Left kidney (tissue), 1 donor: ENCODE measurements at regions not wholly inside any gene's neighbourhood (a gene's known extent, or its start where the extent isn't known, plus 50 kb on each side); places are given as distances from the start of the nearest gene placed in this dataset.

Experiments
- DNase-seq: peaks from one replicate; pipeline ENCODE4 v3.0.0-alpha.2; 2013

DNA sequence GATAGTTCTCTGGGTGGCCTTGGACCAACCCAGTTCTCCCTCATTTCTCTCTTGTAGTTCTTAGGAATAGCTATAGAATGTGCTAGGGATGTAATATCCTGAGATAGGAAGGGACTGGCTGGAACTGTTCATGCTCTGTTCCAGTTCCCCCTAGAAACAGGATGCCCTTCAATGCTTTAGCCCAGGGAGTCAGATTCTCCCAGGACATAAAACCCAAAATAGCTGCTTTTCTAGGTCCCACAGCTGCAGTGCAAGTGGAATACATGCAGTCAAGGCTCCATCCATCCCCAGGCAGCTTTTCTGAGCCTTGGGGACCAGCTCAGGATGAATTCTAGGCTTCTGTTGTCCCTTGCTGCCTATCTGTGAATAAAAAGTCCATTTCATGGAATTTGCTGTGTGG lies 257.3 kb upstream of the CTAGE1 start:
- DNase-seq = no peak

DNA sequence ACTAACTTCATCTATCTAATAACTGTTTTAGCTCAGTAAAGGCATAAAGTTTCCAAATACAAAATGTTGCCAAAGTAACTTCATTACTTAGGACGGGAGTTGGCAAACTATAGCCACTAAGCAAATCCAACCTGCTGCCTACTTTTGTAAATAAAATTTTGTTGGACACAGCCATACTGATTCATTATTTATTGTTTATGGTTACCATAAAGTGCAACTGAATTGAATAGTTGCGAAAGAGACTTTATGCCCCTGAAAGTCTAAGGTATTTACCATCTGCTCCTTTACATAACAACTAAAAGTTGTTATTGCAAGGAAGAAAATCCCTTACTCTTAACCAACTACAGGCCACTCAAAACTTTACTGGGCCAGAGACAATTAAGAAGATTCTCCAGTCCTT lies 256.7 kb upstream of the RBBP8 start:
- DNase-seq = no peak

DNA sequence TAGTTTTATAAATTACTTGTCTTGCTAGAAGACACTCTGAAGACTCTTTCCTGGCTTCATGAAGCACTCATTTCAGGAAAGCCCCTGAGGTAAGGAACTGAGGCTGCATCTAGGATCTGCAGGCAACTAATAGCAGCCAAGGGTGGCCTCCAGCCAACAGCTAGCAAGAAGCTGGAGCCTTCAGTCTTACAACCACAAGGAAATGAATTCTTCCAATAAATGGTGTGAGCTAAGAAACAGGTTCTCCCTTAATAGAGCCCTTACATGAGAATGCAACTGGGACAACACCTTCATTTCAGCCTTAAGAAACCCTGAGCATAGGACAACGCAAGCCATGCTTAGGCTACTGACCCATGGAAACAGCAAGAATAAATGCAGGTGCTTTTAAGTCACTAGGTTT lies 254.6 kb upstream of the RBBP8 start:
- no peak for DNase-seq

GRCh38 chr18:22680944-22681343 lies 252.2 kb upstream of the RBBP8 start:
- DNase-seq = no peak

DNA sequence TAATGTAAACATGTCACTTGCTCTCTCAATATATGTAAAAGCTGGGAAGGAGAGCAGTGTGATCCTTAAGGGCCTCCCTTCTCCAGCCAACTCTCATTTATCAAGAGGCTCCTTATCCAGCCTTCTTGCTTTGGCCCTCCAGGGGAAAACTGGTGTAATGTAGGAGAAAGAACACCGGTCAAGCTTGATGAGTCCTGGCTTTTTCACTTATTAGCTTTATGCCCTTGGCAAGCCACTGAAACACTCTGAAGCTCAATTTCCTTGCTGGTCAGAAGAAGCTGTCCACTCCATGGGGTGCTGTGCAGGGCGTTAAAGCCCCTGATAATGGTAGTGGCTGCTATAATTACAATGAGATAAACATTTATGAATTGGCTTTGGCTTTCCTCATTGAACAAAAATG lies 251.2 kb upstream of the RBBP8 start:
- no peak for DNase-seq

DNA sequence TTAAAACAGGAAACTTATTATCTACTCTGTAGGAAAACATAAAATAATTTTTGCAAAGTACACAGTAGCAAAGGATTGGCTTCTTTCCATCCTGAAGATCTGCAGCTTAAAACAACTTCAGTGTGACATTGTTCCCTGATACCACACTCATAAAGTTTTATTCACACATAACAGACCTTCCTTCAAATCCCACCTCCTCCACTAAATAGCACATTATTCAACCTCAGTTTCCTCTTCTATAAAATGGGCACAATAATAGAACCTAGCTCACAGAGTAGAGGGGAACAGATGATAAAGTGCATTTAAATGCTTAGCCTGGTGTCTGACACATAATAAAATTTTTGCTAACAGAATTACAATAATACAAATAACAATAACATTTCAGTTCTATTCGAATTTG lies 250.4 kb upstream of the RBBP8 start:
- no peak for DNase-seq

GRCh38 chr18:22683196-22683676 lies 249.9 kb upstream of the RBBP8 start:
- peak; percentile 80 for DNase-seq

DNA sequence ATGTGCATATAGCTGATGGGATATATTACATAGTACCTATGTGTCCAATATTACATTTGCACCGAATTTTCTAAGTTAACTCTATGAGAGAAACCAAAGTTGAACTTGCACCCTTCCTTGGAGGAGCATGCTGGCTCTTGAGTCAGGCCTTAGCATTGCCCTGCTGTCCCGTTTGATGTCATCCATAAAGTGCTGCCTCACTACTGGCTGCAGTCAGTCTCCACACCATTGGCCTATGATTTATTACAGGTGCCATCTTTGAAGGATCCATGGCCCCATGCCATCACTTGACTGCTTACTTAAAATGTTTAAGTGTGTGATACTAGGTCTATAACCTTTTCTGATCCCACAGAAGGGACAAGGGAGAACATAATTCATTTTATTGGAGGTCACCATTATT lies 249.3 kb upstream of the RBBP8 start:
- DNase-seq = no peak

GRCh38 chr18:22684268-22684667 lies 248.9 kb upstream of the RBBP8 start:
- no peak for DNase-seq

GRCh38 chr18:22685788-22686187 lies 247.3 kb upstream of the RBBP8 start:
- DNase-seq = no peak

GRCh38 chr18:22687892-22688680 lies 245.0 kb upstream of the RBBP8 start:
- no peak for DNase-seq

DNA sequence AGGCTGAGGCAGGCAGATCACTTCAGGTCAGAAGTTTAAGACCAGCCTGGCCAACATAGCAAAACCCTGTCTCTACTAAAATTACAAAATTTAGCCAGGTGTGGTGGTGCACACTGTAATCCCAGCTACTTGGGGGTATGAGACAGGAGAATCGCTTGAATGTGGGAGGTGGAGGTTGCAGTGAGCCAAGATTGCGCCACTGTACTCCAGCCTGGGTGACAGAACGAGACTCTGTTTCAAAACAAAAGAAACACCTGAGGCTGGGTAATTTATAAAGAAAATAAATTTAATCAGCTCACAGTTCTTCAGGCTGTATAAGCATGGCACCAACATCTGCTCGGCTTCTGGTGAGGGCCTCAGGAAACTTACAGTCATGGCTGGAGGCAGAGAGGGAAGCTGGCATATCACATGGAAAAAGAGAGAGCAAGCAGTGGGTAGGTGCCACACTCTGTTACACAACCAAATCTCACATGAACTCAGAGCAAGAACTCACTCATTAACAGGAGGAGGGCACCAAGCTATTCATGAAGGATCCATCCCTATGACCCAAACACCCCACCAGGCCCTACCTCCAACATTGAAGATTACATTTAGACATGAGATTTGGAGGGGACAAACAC lies 244.1 kb upstream of the RBBP8 start:
- DNase-seq = no peak

- no peak for DNase-seq
Measured at GRCh38 chr18:22689712-22690111, 243.4 kb upstream of the RBBP8 start.

DNA sequence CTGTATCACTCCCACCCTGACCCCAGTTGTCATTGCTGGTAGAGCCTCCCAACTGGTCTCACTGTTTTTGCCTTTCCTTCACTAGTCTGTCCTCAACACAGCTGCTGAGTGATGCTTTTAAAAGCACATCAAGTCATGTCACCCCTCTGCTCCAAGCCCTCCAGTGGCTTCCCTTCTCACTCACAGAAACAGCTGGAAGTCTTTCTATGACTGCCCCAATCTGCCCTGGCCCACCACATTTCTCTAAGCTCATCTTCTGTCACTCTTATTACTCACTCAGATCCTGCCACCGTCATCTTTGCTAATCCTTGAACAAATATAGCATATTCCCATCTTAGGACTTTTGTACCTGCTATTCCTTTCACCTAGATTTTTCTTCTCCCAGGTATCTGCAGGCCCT lies 242.6 kb upstream of the RBBP8 start:
- DNase-seq = no peak

DNA sequence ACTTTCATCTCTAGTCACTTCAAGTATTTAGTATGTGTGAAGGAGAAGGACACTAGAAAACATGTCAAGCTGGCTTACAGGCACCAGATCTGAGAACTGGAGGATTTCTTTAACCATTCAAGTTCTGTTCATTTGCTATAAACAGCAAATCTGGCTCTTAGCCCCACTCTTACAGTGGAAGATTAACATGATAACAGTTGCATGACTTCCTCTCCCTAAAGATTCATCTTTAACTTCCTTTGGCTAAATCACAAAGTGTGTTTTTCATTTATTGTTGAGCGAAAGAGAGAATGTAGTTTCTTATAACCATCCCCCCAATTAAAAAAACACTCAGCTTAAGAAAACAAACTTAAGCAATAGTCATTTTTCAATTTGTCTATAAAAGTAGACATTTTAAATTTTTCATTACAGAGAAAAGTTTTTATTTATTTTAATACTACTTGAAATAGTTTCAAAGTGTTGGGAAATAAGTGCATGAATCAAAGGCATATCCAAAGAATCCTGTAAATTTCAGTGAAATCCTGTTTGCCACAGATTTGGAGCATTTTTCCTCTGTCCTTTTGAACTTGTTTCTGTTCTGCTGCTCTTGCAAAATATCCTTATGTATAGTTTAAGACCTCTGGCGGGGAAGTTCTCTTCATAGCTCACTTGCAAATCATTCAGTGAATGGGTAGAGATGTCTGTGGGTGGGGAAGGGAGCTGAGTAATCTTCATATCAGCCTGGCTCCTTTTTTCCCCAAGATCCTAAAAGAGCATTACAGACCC lies 241.0 kb upstream of the RBBP8 start:
- no peak for DNase-seq

DNA sequence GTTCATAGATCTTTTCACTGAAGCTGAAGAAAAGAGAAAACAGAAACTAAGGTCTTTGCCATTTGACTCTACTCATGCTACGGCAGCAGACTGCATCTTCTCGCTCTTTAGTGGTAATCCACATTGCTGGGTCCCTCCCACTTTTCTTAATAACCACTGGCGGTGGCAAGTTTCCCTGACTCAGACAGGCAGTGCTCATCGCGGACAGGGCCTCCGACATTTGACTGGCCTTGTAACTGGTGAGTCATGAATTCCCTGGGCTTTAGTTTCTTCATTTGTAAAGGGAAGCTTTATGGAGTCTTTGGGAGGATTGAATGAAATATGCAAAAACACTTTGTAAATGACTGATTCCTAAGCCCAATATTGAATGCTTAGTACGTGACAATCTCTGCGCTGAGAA lies 238.2 kb upstream of the RBBP8 start:
- no peak for DNase-seq

GRCh38 chr18:22695674-22696073 lies 237.5 kb upstream of the RBBP8 start:
- DNase-seq = no peak

DNA sequence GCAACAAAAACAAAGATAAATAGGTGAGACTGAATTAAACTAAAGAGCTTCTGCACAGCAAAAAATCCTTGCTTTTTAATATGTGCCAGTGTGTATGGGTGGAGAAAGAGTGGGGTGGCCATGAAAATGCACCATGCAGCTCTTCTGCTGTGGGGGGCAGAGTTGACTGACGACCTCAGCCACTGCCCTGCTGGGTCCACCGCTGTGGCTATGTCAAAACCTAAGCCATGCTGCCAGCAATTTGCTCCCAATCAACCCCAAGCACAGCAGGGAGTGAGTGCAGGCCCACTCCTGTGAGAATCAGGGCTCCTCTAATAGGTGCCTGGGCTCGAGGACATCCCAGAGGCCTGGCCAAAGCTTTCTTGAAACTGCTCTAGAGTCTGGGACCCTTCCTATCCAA lies 235.6 kb upstream of the RBBP8 start:
- DNase-seq = no peak

DNA sequence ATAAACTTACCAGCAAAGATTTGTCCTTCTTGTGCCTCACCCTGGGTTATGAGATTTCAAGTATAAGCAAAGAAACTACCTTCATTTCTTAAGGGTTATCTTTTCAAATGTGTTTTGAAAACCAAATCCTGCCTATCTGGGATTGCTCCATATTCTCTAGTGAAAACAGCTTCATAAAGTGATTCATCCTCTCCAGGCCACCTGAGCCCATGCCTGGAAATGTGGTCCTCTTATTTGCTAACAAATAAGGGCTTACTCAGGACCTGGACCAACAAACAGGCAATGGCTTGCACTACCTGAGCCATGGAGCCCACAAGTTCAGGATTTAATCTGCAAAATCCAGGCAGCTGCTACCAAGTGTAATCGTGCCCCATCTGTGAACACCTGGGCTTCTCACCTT lies 234.4 kb upstream of the RBBP8 start:
- DNase-seq = no peak

GRCh38 chr18:22699629-22700028 lies 233.5 kb upstream of the RBBP8 start:
- no peak for DNase-seq

DNA sequence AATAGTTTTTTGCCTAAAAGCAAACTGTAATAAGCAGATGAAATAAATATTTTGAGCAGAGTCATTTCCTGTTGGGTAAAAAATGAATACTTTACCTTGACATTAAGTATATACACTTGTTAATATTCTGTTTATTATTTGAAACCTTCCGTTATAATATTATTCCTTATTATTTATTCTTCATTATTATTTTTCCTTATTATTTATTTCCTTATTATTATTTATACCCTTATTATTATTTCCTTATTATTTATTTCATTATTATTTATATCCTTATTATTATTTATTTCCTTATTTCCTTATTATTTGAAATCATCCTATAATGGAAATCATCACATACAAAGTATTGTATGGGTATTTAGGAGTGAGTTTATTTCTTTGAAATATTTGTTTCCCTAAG lies 232.2 kb upstream of the RBBP8 start:
- DNase-seq = no peak

GRCh38 chr18:22701326-22701725 lies 231.8 kb upstream of the RBBP8 start:
- DNase-seq = no peak

DNA sequence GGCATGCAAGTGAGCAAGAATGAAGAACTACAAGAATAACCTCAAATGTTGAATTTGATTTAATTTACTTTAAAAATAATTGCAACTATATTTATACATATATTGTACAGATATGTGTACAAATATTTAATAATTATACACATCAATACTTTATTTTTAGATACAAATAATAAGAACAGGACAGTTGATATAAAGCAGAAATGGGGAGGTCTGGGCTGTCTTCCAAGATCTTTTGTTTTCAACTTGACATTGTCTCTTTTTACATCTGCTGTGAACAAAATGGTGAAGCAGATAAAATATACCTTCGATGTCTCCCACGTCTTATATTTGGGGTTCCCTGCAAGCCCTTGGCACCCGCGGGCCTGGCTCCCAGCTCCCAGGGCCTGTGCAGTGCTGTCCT lies 231.3 kb upstream of the RBBP8 start:
- no peak for DNase-seq
